Astrocyte of the cerebellum (primary cell): ENCODE measurements at regions not wholly inside any gene's neighbourhood (a gene's known extent, or its start where the extent isn't known, plus 50 kb on each side); places are given as distances from the start of the nearest gene placed in this dataset.
"Not testable (repeated sequence)": the region's sequence is repeated elsewhere in the genome, so short reads cannot be mapped to it uniquely, and the experiment has no call there.

ENCODE experiments used
- DNase-seq: peaks from one replicate; pipeline ENCODE4 v3.0.0-alpha.2; 2011; ENCODE audit warnings: low read depth
- H3K4me3 ChIP-seq: 2 replicates; pipeline ENCODE4 v1.5.1; 2011; ENCODE audit warnings: mild to moderate bottlenecking, low read depth, low read length, moderate library complexity
- CTCF ChIP-seq: IDR thresholded peaks from 2 replicates; pipeline ENCODE4 v1.5.1; 2012; ENCODE audit warnings: low read length, low read depth, moderate library complexity, mild to moderate bottlenecking; ENCODE audit errors: missing control alignments
- in situ Hi-C: cut with HindIII; loops from 2 replicates; pipeline ENCODE4 v1.10.0; 2017; ENCODE audit warnings: low sequenced_read_pairs

- in situ Hi-C loops = no loop called here
- H3K4me3 ChIP-seq = no peak overlapping the region
- TF ChIP-seq CTCF = no peak
- no peak for DNase-seq
Observed at GRCh38 chr10:26628395-26628794, 69.1 kb upstream of the PDSS1 start.

- DNase-seq, H3K4me3 ChIP-seq, in situ Hi-C loops: not testable (repeated sequence)
Observed at GRCh38 chr10:26632171-26632570, 65.3 kb upstream of the PDSS1 start.

- in situ Hi-C loops, DNase-seq, H3K4me3 ChIP-seq: not testable (repeated sequence)
Observed at GRCh38 chr10:26634111-26634510, 63.4 kb upstream of the PDSS1 start.

- in situ Hi-C loops = no loop called here
- no peak for TF ChIP-seq CTCF
- H3K4me3 ChIP-seq = no peak overlapping the region
- DNase-seq = no peak
Observed at GRCh38 chr10:26637521-26638275, 59.8 kb upstream of the PDSS1 start.

GRCh38 chr10:26640391-26640790, 57.1 kb upstream of the PDSS1 start:
- no peak for TF ChIP-seq CTCF
- H3K4me3 ChIP-seq = no peak overlapping the region
- no peak for DNase-seq
- in situ Hi-C loops = no loop called here

- in situ Hi-C loops = no loop called here
- no peak for TF ChIP-seq CTCF
- no peak overlapping the region for H3K4me3 ChIP-seq
- no peak for DNase-seq
Observed at GRCh38 chr10:26642896-26643653, 54.4 kb upstream of the PDSS1 start.

GRCh38 chr10:26647602-26648244, 49.8 kb upstream of the PDSS1 start:
- H3K4me3 ChIP-seq = no peak overlapping the region
- in situ Hi-C loops = no loop called here

More at GRCh38 chr10:26647602-26648244, 49.8 kb upstream of the PDSS1 start:
- no peak for DNase-seq
- TF ChIP-seq CTCF = no peak
